ENCODE measurements at regions not wholly inside any gene's neighbourhood (a gene's known extent, or its start where the extent isn't known, plus 50 kb on each side); places are given as distances from the start of the nearest gene placed in this dataset.
"Not testable (repeated sequence)": the region's sequence is repeated elsewhere in the genome, so short reads cannot be mapped to it uniquely, and the experiment has no call there.

GRCh38 chr1:149239897-149240508 lies 136.7 kb upstream of the NBPF9 start:
- H3K36me3 ChIP-seq (ENCODE audit: low read length); H3K9me3 ChIP-seq (ENCODE audit: insufficient read depth, low read length); H3F3A ChIP-seq (ENCODE audit: insufficient read depth); H3K9ac ChIP-seq (ENCODE audit: low read length); H3K79me2 ChIP-seq (ENCODE audit: insufficient read depth, low read length); H4K20me1 ChIP-seq (ENCODE audit: low read depth, low read length); H3K27me3 ChIP-seq (ENCODE audit: low read length); H2AFZ ChIP-seq (ENCODE audit: low read depth, low read length, severe bottlenecking); H3K4me2 ChIP-seq (ENCODE audit: low read depth, low read length, poor library complexity, severe bottlenecking); H3K9me2 ChIP-seq (replicated peaks; ENCODE audit: insufficient read depth, low read length); H3K4me3 ChIP-seq (ENCODE audit: insufficient read depth, low read length, poor library complexity, severe bottlenecking); H3K27ac ChIP-seq (ENCODE audit: low read depth, low read length): not testable (repeated sequence)

GRCh38 chr1:149240530-149240929 lies 137.2 kb upstream of the NBPF9 start:
- H3F3A ChIP-seq (ENCODE audit: insufficient read depth); H3K27me3 ChIP-seq (ENCODE audit: low read length); H4K20me1 ChIP-seq (ENCODE audit: low read depth, low read length); H3K4me2 ChIP-seq (ENCODE audit: low read depth, low read length, poor library complexity, severe bottlenecking); H3K79me2 ChIP-seq (ENCODE audit: insufficient read depth, low read length); H3K9me3 ChIP-seq (ENCODE audit: insufficient read depth, low read length); H2AFZ ChIP-seq (ENCODE audit: low read depth, low read length, severe bottlenecking); H3K27ac ChIP-seq (ENCODE audit: low read depth, low read length); H3K36me3 ChIP-seq (ENCODE audit: low read length); H3K9me2 ChIP-seq (replicated peaks; ENCODE audit: insufficient read depth, low read length); H3K4me3 ChIP-seq (ENCODE audit: insufficient read depth, low read length, poor library complexity, severe bottlenecking); H3K9ac ChIP-seq (ENCODE audit: low read length): not testable (repeated sequence)

- not testable (repeated sequence) for H2AFZ ChIP-seq (ENCODE audit: low read depth, low read length, severe bottlenecking)
Measured at GRCh38 chr1:149241272-149241671, 137.9 kb upstream of the NBPF9 start.

GRCh38 chr1:149243572-149243971 lies 140.2 kb upstream of the NBPF9 start:
- not testable (repeated sequence) for H2AFZ ChIP-seq (ENCODE audit: low read depth, low read length, severe bottlenecking); H3K36me3 ChIP-seq (ENCODE audit: low read length); H4K20me1 ChIP-seq (ENCODE audit: low read depth, low read length); H3K27ac ChIP-seq (ENCODE audit: low read depth, low read length); H3K9me2 ChIP-seq (replicated peaks; ENCODE audit: insufficient read depth, low read length); H3K27me3 ChIP-seq (ENCODE audit: low read length); H3F3A ChIP-seq (ENCODE audit: insufficient read depth); H3K9ac ChIP-seq (ENCODE audit: low read length); H3K4me2 ChIP-seq (ENCODE audit: low read depth, low read length, poor library complexity, severe bottlenecking); H3K79me2 ChIP-seq (ENCODE audit: insufficient read depth, low read length); H3K4me3 ChIP-seq (ENCODE audit: insufficient read depth, low read length, poor library complexity, severe bottlenecking); H3K9me3 ChIP-seq (ENCODE audit: insufficient read depth, low read length)

More at GRCh38 chr1:149241272-149241671, 137.9 kb upstream of the NBPF9 start:
- H3K27ac ChIP-seq (ENCODE audit: low read depth, low read length); H3F3A ChIP-seq (ENCODE audit: insufficient read depth); H3K9ac ChIP-seq (ENCODE audit: low read length); H3K36me3 ChIP-seq (ENCODE audit: low read length); H3K9me2 ChIP-seq (replicated peaks; ENCODE audit: insufficient read depth, low read length); H3K4me3 ChIP-seq (ENCODE audit: insufficient read depth, low read length, poor library complexity, severe bottlenecking); H3K27me3 ChIP-seq (ENCODE audit: low read length); H3K4me2 ChIP-seq (ENCODE audit: low read depth, low read length, poor library complexity, severe bottlenecking); H3K9me3 ChIP-seq (ENCODE audit: insufficient read depth, low read length); H3K79me2 ChIP-seq (ENCODE audit: insufficient read depth, low read length); H4K20me1 ChIP-seq (ENCODE audit: low read depth, low read length): not testable (repeated sequence)

- H2AFZ ChIP-seq (ENCODE audit: low read depth, low read length, severe bottlenecking); H3K79me2 ChIP-seq (ENCODE audit: insufficient read depth, low read length); H3K9me3 ChIP-seq (ENCODE audit: insufficient read depth, low read length); H4K20me1 ChIP-seq (ENCODE audit: low read depth, low read length); H3K4me2 ChIP-seq (ENCODE audit: low read depth, low read length, poor library complexity, severe bottlenecking); H3K27me3 ChIP-seq (ENCODE audit: low read length); H3K4me3 ChIP-seq (ENCODE audit: insufficient read depth, low read length, poor library complexity, severe bottlenecking); H3K36me3 ChIP-seq (ENCODE audit: low read length); H3K9ac ChIP-seq (ENCODE audit: low read length); H3K9me2 ChIP-seq (replicated peaks; ENCODE audit: insufficient read depth, low read length); H3K27ac ChIP-seq (ENCODE audit: low read depth, low read length); H3F3A ChIP-seq (ENCODE audit: insufficient read depth): not testable (repeated sequence)
Measured at GRCh38 chr1:149244621-149245020, 141.3 kb upstream of the NBPF9 start.

GRCh38 chr1:149246212-149246611 lies 142.9 kb upstream of the NBPF9 start:
- H3K27me3 ChIP-seq (ENCODE audit: low read length); H2AFZ ChIP-seq (ENCODE audit: low read depth, low read length, severe bottlenecking); H3K9ac ChIP-seq (ENCODE audit: low read length); H3K4me3 ChIP-seq (ENCODE audit: insufficient read depth, low read length, poor library complexity, severe bottlenecking); H3K27ac ChIP-seq (ENCODE audit: low read depth, low read length); H4K20me1 ChIP-seq (ENCODE audit: low read depth, low read length); H3K79me2 ChIP-seq (ENCODE audit: insufficient read depth, low read length); H3K36me3 ChIP-seq (ENCODE audit: low read length); H3K9me2 ChIP-seq (replicated peaks; ENCODE audit: insufficient read depth, low read length); H3K4me2 ChIP-seq (ENCODE audit: low read depth, low read length, poor library complexity, severe bottlenecking); H3F3A ChIP-seq (ENCODE audit: insufficient read depth); H3K9me3 ChIP-seq (ENCODE audit: insufficient read depth, low read length): not testable (repeated sequence)

GRCh38 chr1:149248610-149249009 lies 145.3 kb upstream of the NBPF9 start:
- H3K27me3 ChIP-seq (ENCODE audit: low read length); H3K36me3 ChIP-seq (ENCODE audit: low read length); H2AFZ ChIP-seq (ENCODE audit: low read depth, low read length, severe bottlenecking); H3F3A ChIP-seq (ENCODE audit: insufficient read depth); H3K27ac ChIP-seq (ENCODE audit: low read depth, low read length); H3K9ac ChIP-seq (ENCODE audit: low read length); H3K79me2 ChIP-seq (ENCODE audit: insufficient read depth, low read length); H3K9me2 ChIP-seq (replicated peaks; ENCODE audit: insufficient read depth, low read length); H4K20me1 ChIP-seq (ENCODE audit: low read depth, low read length); H3K4me2 ChIP-seq (ENCODE audit: low read depth, low read length, poor library complexity, severe bottlenecking); H3K9me3 ChIP-seq (ENCODE audit: insufficient read depth, low read length); H3K4me3 ChIP-seq (ENCODE audit: insufficient read depth, low read length, poor library complexity, severe bottlenecking): not testable (repeated sequence)

- not testable (repeated sequence) for H3K9ac ChIP-seq (ENCODE audit: low read length); H3K27ac ChIP-seq (ENCODE audit: low read depth, low read length); H4K20me1 ChIP-seq (ENCODE audit: low read depth, low read length); H3K9me3 ChIP-seq (ENCODE audit: insufficient read depth, low read length); H3K9me2 ChIP-seq (replicated peaks; ENCODE audit: insufficient read depth, low read length); H3K4me2 ChIP-seq (ENCODE audit: low read depth, low read length, poor library complexity, severe bottlenecking); H3K27me3 ChIP-seq (ENCODE audit: low read length); H3K4me3 ChIP-seq (ENCODE audit: insufficient read depth, low read length, poor library complexity, severe bottlenecking); H3K79me2 ChIP-seq (ENCODE audit: insufficient read depth, low read length); H3K36me3 ChIP-seq (ENCODE audit: low read length); H2AFZ ChIP-seq (ENCODE audit: low read depth, low read length, severe bottlenecking); H3F3A ChIP-seq (ENCODE audit: insufficient read depth)
Measured at GRCh38 chr1:149249850-149250467, 146.6 kb upstream of the NBPF9 start.
